Posterior cingulate gyrus (tissue), 11 donors: ENCODE measurements at regions not wholly inside any gene's neighbourhood (a gene's known extent, or its start where the extent isn't known, plus 50 kb on each side); places are given as distances from the start of the nearest gene placed in this dataset.
"Not testable (repeated sequence)": the region's sequence is repeated elsewhere in the genome, so short reads cannot be mapped to it uniquely, and the experiment has no call there.

Source experiments
- DNase-seq, 10 donors: peaks; one replicate each; pipeline versions ENCODE4 v3.0.0 to v3.0.0-alpha.2; 2020 to 2021; ENCODE audit warnings: mixed read lengths in 3 of 10
- intact Hi-C: fragments of 100-400 bp; cut with DNase I; formaldehyde crosslinking; loops from one replicate; pipeline ENCODE4 v1.15.1; 2023

DNA sequence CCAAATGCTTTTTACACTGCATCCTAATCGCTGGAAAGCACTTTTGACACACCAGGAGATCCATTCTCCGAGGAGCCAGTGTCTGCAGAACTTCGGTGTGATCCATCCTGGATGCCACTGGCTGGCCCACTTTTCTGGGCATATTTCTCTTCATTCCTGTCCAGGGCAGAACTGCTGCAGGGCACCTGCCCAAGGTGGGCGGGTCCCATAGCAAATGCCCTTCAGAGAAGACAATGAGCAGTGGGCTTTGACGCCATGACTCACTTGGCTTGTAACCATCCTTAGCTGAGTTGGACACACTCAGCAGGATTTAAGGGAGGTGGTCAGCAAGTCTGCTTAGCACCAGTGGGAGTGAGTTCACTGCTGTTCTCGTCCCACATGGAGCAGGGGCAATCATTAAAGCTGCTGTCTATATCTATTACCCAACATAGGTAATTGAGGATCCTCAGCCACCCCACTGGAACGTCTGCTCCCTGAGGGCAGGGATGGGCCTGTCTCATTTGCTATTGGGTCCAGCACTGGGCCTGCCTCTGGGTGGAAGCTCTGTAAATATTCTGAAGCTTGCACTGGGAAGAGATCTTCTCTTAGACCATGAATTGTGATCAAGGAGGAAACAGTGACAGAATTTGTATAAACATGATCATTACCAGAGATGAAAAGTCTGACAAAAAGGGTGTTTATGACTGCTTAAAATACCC, 112.7 kb upstream of the IQSEC1 start:
- intact Hi-C loops = no loop called here

DNA sequence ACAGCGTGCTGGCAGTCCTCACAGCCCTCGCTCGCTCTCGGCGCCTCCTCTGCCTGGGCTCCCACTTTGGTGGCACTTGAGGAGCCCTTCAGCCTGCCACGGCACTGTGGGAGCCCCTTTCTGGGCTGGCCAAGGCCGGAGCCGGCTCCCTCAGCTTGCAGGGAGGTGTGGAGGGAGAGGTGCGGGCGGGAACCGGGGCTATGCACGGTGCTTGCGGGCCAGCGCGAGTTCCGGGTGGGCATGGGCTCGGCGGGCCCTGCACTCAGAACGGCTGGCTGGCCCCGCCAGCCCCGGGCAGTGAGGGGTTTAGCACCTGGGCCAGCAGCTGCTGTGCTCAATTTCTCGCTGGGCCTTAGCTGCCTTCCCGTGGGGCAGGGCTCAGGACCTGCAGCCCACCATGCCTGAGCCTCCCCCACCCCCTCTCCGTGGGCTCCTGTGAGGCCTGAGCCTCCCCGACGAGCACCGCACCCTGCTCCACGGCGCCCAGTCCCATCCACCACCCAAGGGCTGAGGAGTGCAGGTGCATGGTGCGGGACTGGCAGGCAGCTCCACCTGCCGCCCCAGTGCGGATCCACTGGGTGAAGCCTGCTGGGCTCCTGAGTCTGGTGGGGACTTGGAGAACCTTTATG, 106.5 kb upstream of the IQSEC1 start:
- peak in 1 of 10 donors; percentile 74 for DNase-seq
- intact Hi-C loops = not testable (repeated sequence)

More for the DNA sequence above, 112.7 kb upstream of the IQSEC1 start:
- peak in 1 of 10 donors; percentile 36 for DNase-seq

DNA sequence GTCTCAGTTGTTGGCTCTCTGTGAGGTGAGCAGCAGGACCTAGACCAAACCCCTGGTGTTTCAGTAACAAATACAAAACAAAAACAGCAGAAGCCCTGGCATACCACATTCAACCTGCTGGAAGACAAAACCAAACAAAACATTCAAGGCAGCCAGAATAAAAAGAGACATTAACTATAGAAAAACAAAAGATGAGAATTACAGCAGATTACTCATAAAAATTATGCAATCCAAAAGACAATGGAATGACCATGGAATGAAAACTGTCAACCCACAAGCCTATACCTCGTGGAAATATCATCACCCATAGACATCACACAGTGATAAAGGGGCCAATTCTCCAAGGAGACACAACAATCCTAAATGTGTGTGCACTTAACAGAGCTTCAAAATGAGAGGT, 106.0 kb upstream of the IQSEC1 start:
- no peak for DNase-seq
- intact Hi-C loops = no loop called here

DNA sequence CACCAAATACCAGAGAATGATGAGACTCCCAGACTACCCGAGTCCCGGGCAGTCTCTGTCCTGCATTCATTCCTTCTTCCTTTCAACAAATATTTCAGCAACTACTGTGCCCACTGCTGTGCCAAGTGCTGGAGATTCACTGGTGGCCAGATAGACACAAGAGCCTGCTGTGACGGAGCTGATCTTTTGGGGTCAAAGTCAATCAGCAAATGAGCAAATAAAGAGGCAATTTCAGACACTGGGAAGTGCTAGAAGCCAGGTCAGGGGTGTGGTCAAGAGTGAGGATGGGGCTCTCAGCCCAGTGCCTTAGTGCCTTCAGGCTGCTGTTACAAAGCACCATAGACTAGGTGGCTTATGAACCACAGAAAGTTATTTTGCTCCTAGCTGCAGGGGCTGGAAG, 104.9 kb upstream of the IQSEC1 start:
- DNase-seq = no peak
- intact Hi-C loops = no loop called here

DNA sequence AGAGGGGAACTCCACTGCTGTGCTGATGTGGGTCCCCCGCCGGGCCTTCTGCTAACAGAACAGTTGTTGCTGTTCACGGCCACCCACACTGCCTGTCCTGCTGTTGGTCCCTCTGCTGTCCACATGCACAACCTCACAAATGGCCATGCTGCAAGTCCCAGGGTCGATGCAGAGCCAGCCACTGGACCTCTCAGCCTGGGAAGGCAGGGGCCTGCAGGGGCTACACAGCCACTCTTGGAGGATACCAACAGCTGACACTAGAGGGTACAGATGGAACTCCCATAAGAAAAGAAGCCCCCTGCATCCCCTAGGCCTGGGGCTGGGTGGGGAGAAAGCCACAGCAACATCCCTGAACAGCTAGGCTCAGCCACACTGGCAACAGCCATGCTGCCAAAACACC, 104.4 kb upstream of the IQSEC1 start:
- DNase-seq = peak in 2 of 10 donors; percentile 63 to 66
- intact Hi-C loops = no loop called here

DNA sequence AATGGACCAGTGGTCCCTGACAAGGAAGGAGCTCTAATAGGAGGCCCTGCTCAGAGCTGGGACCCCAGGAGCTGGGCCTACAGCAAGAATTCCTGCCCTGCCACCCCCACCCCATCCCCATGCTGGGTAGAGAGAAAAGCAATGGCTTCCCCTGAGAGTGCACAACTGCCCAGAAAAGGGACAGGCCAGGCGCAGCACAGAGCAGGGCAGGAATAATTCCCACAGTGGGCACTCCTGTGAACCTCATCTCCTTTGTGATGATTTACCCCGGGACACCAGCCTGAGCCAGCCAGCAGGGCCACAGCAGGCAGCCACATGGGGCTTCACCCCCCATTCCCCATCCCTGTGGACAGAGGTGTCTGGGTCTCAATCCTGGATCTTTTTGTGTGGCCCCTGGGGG, 104.0 kb upstream of the IQSEC1 start:
- intact Hi-C loops = no loop called here

DNA sequence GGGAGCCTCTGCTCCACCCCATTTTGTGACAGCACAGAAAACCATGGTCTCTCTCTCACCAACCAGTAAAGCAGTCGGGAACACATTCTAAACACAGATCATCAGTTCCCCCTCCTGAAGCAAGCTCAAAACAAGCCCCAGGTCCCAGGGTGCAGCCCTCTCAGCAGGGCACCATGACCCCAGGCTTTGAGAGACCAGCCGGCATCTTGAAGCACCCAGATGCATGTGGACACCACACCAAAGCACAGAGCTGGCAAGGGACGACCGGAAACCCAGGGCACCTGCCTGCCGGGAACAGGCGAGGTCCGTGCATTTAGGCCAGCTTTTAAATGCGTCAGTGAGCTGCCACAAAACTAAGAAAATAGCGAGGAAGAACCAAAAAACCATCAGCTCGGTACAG, 103.2 kb upstream of the IQSEC1 start:
- DNase-seq = peak in 2 of 10 donors; percentile 61 to 69
- intact Hi-C loops = no loop called here

More for the DNA sequence above, 104.0 kb upstream of the IQSEC1 start:
- no peak for DNase-seq

DNA sequence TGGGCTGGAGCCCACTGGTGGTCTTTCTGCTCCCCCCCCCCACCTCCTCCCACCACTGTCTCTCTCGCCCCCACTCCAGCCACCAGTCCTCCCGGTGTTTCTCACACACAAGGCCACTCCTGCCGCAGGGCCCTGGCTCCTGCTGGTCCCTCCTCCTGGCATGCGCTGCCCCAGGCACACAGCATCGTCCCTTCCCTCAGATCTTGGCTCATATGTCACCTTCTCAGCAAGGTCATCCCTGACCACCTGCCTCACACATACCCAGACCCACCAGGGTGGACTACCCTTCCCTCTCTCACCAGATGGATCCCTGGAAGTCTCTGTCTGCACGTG, 101.5 kb upstream of the IQSEC1 start:
- DNase-seq = peak in 3 of 10 donors; percentile 9 to 77 (median 35)
- intact Hi-C loops = no loop called here

DNA sequence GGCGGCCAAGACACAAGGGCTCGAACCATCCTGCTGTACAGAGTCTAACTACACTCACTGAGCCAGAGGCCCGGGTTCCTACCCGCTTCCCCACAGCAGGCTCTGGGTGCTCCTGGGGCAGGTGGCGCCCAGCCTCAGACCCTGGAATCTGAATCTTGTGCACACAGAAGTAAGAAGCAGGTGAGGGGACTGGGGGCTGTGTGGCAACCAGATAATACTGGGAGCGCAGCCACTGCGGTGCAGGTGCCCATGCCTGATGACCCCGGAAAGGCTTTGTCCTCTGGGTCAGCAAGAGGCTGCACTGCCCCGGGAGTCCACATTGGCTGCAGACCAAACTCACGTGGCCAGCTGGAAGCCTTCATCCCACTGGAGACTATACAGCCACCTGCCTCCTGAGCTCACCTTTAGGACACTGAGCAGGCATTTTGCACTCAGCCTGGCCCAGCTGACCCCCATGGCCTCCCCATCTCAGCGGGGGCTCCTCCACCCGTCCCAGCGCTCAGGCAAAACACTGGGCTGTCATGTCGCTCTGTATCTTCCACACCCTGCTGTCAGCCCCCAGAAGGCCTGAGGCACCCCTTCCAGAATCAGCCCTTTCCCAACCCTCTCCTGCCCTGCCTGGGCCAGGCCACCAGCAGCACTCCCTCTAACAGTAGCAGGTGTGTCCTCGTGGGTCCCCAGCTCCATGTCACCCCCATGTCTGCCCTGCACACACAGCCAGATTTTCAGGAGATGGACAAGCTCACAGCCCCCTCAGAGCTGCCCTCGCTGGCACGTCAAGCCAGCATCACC, 101.0 kb upstream of the IQSEC1 start:
- intact Hi-C loops = no loop called here
- DNase-seq = peak in 4 of 10 donors; percentile 18 to 73 (median 64)

DNA sequence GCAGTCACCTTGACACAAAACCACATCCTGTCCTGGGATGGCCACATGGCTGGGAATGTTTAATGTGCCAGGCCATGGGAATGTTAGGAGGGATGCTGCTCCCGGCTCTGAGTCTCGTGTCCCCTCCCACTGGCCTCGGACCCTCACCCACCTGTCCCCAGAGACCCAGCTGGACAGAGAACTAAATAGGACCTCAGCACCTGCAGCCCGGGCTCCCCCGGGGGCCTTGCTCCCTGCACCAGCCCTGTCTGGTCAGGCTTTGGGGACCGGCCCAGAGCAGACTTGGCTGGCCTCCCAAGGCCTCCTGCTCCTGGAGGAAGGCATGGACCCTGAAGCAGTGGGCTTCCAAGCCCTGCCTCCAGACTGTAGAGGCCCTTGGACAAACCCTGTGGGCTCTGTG, 100.0 kb upstream of the IQSEC1 start:
- intact Hi-C loops = no loop called here

DNA sequence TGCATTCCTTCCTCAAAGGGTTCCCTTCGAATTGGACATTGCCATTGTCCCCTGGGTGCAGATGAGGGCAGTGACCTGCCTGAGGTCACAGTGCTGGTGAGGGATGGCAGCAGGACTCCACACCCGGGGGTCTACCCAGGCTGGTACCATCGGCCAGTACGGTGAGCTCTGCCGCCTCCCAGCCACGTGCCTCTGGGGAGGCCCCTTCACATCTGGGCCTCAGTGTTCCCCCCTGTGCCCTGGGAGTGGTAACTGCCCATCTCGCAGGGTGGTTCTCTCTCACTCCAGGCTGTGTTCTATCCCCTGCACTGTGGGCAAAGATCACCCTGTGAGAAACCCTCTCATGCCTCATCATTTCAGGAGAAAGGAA, 99.4 kb upstream of the IQSEC1 start:
- peak in 3 of 10 donors; percentile 7 to 71 (median 67) for DNase-seq
- intact Hi-C loops = no loop called here

More for the DNA sequence above, 100.0 kb upstream of the IQSEC1 start:
- peak in 3 of 10 donors; percentile 20 to 84 (median 72) for DNase-seq

DNA sequence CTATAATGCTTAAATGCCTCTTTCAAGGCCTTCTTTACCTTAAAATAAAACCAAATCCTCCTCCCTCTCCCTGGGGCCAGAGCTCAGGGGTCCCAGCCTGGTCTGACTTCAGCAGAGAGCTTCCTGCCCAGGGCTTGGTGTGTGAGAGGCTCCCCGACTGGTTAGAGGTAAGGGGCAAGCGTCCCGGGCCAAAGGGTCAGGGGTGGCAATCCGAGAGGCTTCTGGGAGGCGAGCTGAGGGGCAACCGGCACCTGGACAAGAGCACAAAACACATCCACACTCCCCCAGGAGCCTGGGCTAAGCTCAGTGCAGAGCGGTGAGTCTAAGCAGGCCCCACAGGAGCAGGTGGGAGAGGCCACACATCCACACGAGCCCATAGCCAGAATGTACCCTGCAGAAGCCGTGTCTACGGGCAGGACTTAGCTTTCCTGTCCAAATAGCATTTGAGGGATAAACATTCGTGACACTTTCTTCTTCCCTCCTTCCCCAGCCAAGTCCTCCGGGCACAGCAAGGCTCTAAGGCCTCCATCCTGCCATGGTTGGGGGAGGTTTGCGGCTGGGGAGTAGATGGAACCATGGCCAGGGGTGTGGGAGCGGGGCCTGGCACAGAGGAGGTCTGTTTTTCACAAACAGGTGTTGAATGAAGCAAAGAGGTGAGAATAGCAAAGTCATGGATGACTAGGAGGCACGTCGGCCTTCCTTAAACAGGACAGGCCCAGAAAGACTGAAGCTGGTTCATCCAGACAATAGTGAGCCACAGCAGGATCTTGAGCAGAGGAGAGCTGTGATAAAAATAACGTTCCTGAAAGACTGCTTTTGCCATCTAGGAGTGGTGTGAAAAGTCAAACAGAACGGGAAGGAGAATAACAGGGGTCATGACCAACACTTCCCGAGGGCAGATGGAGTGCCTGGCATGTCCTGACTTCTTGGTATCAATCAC, 98.7 kb upstream of the IQSEC1 start:
- intact Hi-C loops = no loop called here
- DNase-seq = peak in 3 of 10 donors; percentile 9 to 60 (median 38)

DNA sequence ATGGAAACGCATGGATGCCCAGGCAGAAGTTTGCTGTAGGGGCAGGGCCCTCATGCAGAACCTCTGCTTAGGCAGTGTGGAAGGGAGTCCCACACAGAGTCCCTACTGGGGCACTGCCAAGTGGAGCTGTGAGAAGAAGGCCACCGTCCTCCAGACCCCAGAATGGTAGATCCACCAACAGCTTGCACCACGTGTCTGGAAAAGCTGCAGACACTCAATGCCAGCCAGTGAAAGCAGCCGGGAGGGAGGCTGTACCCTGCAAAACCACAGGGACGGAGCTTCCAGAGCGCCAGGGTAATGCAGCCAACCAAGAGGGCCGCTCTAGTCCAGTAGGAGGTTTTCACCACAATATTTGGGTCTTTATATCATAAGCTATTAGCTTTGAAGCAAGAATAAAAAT, 97.1 kb upstream of the IQSEC1 start:
- DNase-seq = peak in 2 of 10 donors; percentile 52
- intact Hi-C loops = no loop called here

DNA sequence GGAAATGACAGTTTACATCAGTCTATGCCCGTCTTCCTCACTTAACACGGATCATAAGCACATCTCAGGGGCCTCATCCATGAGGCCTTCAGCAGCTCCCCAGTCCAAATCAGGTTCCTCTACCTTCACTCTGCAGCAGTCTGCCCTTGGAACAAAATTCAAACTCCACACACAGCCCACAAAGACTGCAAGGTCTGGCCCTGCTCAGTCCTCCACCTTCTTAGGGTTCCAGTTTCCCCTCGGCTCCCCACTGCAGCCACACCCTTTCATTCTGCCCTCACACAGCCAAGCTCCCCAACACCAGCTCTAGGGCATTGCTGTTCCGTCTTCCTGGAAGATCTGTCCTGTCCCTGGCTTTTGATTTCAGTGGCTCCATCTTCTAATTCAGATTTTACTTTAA, 95.2 kb upstream of the IQSEC1 start:
- intact Hi-C loops = no loop called here
- DNase-seq = peak in 1 of 10 donors; percentile 15

DNA sequence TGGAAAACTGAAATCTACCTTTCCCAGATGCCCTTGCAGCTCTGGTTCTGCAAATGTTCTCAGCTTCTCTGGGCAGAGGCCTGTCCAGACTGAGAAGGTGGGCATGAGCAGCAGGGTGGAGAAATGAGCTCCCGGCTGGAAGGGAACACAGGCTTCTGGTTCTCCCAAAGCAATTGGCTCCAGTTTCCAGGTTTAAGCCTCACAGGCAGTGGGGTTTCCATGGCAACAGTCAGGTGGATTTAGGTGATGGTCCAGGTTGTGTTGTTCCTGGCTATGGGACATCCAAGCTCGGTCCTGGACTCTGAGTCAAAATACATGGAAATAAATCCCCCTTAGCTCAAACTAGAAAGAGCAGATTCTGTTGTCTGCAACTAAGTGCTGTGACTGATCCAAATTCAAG, 94.6 kb upstream of the IQSEC1 start:
- DNase-seq = peak in 2 of 10 donors; percentile 8 to 46
- intact Hi-C loops = no loop called here

DNA sequence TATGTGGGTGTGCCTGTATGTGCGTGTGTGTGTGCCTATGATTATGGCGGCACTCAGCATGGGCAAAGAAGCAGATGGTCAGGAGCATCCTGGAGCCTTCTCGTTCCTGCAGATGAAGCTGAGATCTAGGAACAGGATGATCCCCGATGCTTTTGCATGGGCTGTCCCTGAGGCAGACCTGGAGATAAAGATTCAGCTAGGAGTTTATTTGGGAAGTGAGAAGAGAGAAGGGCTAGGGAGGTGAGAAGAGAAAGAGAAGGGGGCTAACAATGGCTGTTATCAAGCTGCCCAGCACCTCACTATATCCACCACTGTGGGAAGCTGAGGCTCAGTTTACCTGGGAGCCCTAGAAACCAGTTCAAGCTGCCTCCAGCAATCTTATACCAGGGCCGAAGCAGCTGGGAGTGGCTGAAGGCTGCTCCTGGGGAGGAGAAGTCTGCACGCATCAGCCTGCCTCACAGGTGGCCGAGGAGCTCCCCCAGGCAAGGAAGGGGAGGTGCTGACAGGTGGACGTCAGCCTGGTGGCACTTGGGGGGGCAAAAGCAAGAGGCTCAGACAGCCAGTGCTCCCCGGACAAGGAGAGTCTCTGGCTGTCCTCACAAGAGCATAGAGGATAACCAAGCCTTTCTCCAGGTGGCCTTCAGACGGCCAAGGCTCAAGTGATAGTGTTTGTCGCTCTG, 94.0 kb upstream of the IQSEC1 start:
- intact Hi-C loops = no loop called here

DNA sequence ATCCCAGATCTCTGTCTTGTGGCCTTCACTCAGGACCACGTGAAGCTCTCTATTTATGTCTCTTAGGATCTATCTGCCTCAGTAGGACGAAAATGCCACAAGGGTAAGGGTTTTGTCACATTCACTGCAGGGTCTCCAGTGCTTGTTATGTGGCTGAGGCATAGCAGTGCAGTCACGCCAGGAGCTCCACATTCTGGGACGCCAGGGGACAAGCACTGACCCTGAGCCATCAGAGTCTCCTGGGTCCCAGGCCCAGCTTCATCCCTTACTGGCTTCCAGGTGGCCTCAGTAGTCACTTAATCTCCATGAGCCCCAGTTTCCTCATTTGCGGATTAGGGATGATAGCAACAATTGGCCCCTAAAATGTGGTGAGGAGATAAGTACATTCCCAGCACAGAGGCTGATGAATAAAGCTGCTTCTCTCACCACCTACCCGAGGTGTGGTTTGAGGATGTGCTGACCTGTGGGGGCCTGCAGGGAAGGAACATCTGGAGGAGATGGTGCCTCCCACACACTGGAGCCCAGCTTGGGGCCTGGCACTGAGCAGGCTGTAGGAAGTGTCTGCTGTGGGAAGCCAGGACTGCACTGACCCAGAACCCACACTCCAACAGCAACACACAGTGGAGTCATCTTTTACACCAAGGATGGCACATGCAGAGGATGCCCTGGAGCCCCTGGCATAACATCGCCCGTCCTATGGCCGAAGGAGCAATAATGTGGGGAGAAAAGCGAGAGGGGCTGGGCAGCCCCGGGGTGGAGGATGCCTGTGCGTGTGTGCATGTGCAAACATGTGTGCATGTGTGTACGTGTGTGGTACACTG, 93.2 kb upstream of the IQSEC1 start:
- intact Hi-C loops = no loop called here
- DNase-seq = peak in 4 of 10 donors; percentile 24 to 80 (median 48)

More for the DNA sequence above, 94.0 kb upstream of the IQSEC1 start:
- DNase-seq = peak in 3 of 10 donors; percentile 25 to 73 (median 70)

DNA sequence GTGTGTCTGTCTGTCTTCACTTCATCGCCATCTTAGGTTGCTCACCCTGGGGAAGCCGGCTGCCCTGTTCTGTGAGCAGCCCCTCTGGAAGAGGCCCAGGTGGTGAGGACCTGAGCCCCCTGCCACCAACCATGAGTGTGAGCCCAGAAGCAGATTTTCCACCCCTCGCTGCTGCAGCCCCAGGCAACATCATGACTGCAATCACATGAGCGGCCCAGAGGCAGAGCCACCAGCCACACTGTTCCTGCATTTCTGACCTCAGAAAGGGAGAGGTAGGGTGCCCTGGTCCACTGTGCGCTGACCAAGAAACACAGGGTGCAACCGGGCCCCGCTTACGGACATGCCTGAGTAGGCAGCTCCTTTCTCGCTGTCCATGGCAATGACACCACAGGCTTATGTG, 92.3 kb upstream of the IQSEC1 start:
- DNase-seq = peak in 2 of 10 donors; percentile 70 to 77
- intact Hi-C loops = no loop called here
